Parathyroid adenoma (tissue), 2 donors: ENCODE measurements at regions not wholly inside any gene's neighbourhood (a gene's known extent, or its start where the extent isn't known, plus 50 kb on each side); places are given as distances from the start of the nearest gene placed in this dataset.
"Not testable (repeated sequence)": the region's sequence is repeated elsewhere in the genome, so short reads cannot be mapped to it uniquely, and the experiment has no call there.

ENCODE experiments used
- H2AFZ ChIP-seq: fragments of 300-600 bp; sonication (generic); one replicate; pipeline ENCODE4 v1.7.0; 2017; ENCODE audit warnings: antibody characterized with exemption, mild to moderate bottlenecking
- H3K27ac ChIP-seq: fragments of 300-600 bp; sonication (generic); one replicate; pipeline ENCODE4 v1.7.0; 2017
- H3K27me3 ChIP-seq: fragments of 300-600 bp; sonication (generic); one replicate; pipeline ENCODE4 v1.7.0; 2017; ENCODE audit warnings: low read length; ENCODE audit not compliant: control insufficient read depth, insufficient read depth
- H3K36me3 ChIP-seq: fragments of 300-600 bp; sonication (generic); one replicate; pipeline ENCODE4 v1.7.0; 2017; ENCODE audit warnings: low read length; ENCODE audit not compliant: control insufficient read depth, insufficient read depth
- H3K4me1 ChIP-seq: fragments of 300-600 bp; sonication (generic); one replicate; pipeline ENCODE4 v1.7.0; 2017; ENCODE audit warnings: control low read depth
- H3K4me2 ChIP-seq: fragments of 300-600 bp; sonication (generic); one replicate; pipeline ENCODE4 v1.7.0; 2017; ENCODE audit warnings: low read length
- H3K4me3 ChIP-seq: fragments of 300-600 bp; sonication (generic); one replicate; pipeline ENCODE4 v1.7.0; 2017; ENCODE audit warnings: low read depth, low read length
- H3K79me2 ChIP-seq: fragments of 300-600 bp; sonication (generic); one replicate; pipeline ENCODE4 v1.7.0; 2017; ENCODE audit warnings: control low read depth
- H3K9ac ChIP-seq: fragments of 300-600 bp; sonication (generic); one replicate; pipeline ENCODE4 v1.7.0; 2017; ENCODE audit warnings: mild to moderate bottlenecking
- H3K9me3 ChIP-seq: fragments of 300-600 bp; sonication (generic); one replicate; pipeline ENCODE4 v1.7.0; 2017; ENCODE audit warnings: low read length; ENCODE audit not compliant: control insufficient read depth
- donor health status: primary hyperparathyroidism.

DNA sequence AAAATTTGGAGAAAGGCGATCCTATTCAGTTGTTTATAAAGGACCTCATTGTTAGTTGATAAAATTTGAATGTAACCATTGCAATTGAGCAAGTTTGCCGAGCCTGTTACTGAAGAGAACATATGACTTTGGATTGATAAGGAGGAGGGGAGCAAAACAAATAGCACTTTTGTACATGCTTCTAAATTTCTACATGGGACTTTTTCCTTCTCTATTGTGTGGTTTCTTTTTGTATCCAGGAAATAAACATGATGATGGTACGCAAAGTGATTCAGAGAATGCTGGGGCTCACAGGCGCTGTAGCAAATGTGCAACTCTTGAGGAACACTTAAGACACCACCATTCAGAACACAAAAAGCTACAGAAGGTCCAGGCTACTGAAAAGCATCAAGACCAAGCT lies 140.2 kb upstream of the PRSS12 start:
- not testable (repeated sequence) for H3K4me1 ChIP-seq, H3K4me2 ChIP-seq, H3K79me2 ChIP-seq, H3K4me3 ChIP-seq, H3K9me3 ChIP-seq, H3K36me3 ChIP-seq, H3K9ac ChIP-seq, H2AFZ ChIP-seq, H3K27ac ChIP-seq, H3K27me3 ChIP-seq

DNA sequence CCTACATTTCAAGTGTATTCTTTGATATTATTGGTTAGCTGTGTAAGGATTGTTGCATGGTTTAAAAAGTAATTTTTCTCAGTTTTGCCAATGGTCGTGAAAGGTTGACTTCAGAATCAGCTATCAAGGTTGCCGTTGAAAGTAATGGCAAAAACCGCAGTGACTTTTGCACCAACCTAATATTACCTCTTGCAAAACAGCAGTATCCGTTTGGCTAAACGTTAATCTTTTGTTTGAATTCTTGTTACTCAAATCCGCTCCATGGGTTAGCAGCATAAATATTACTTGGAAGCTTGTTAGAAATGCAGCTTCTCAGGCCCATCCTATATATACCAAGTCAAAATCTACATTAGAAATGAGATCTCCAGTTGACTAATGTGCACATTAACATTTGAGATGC lies 141.6 kb upstream of the PRSS12 start:
- H3K79me2 ChIP-seq, H3K4me3 ChIP-seq, H3K9ac ChIP-seq, H2AFZ ChIP-seq, H3K36me3 ChIP-seq, H3K9me3 ChIP-seq, H3K27ac ChIP-seq, H3K27me3 ChIP-seq, H3K4me2 ChIP-seq, H3K4me1 ChIP-seq: not testable (repeated sequence)

DNA sequence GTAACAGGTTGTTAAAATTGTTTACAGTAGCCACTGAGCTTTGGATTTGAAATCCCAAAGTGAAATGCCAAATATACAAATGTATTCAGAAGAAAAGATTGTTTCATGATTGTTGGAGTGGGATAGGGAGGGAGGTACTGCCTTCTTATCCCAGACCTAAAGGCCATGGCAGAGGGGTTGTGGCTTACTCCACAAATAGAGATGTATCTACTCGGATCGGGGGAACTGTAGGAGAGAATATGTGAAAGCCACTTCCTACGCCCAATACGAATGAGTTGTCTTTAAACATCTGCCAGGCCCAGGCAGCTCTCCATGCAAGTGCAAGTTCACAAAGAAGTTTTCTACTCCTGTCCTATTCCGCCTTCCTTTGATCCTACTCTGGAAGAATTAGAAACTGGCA lies 150.2 kb upstream of the PRSS12 start:
- not testable (repeated sequence) for H3K9me3 ChIP-seq, H3K79me2 ChIP-seq, H3K4me3 ChIP-seq, H3K4me2 ChIP-seq, H3K9ac ChIP-seq, H3K36me3 ChIP-seq, H3K27ac ChIP-seq, H3K27me3 ChIP-seq, H3K4me1 ChIP-seq, H2AFZ ChIP-seq

- not testable (repeated sequence) for H2AFZ ChIP-seq, H3K4me1 ChIP-seq, H3K4me3 ChIP-seq, H3K4me2 ChIP-seq, H3K36me3 ChIP-seq, H3K79me2 ChIP-seq, H3K9me3 ChIP-seq, H3K27me3 ChIP-seq, H3K27ac ChIP-seq, H3K9ac ChIP-seq
Measured at GRCh38 chr4:118504927-118505326, 152.1 kb upstream of the PRSS12 start.

GRCh38 chr4:118505491-118505890 lies 152.7 kb upstream of the PRSS12 start:
- H3K27me3 ChIP-seq, H3K36me3 ChIP-seq, H3K27ac ChIP-seq, H2AFZ ChIP-seq, H3K4me1 ChIP-seq, H3K9ac ChIP-seq, H3K4me2 ChIP-seq, H3K4me3 ChIP-seq, H3K9me3 ChIP-seq, H3K79me2 ChIP-seq: not testable (repeated sequence)

DNA sequence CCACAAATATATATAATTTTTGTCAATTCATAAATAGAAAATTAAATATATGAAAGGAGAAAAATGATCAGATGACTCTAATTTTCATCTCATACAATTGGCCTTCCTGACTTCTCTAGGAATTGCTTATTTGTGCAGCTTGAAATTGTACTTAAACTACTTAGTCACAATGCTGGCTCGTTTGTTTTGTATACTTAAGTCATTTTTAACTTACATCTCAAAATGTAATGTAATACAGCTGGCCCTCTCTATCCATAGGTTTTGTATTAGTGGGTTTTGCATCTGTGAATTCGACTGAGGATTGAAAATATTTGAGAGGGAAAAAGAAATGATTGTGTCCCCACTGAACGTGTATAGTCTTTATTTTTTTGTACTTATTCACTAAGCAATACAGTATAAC lies 160.1 kb upstream of the PRSS12 start:
- not testable (repeated sequence) for H3K4me2 ChIP-seq, H3K27ac ChIP-seq, H3K4me3 ChIP-seq, H3K9me3 ChIP-seq, H3K36me3 ChIP-seq, H3K79me2 ChIP-seq, H2AFZ ChIP-seq, H3K27me3 ChIP-seq, H3K9ac ChIP-seq, H3K4me1 ChIP-seq

DNA sequence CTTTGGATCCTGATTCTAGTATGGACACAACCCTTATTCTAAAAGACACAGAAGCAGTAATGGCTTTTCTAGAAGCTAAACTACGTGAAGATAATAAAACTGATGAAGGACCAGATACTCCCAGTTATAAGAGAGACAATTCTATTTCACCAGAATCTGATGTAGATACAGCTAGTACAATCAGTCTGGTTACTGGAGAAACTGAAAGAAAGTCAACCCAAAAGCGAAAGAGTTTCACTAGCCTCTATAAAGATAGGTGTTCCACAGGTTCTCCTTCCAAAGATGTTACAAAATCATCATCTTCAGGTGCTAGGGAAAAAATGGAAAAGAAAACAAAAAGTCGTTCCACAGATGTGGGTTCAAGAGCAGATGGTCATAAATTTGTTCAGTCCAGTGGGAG lies 161.5 kb upstream of the PRSS12 start:
- H3K27me3 ChIP-seq, H3K4me2 ChIP-seq, H3K36me3 ChIP-seq, H3K4me3 ChIP-seq, H3K27ac ChIP-seq, H2AFZ ChIP-seq, H3K9me3 ChIP-seq, H3K9ac ChIP-seq, H3K79me2 ChIP-seq, H3K4me1 ChIP-seq: not testable (repeated sequence)

GRCh38 chr4:118516107-118516506 lies 163.3 kb upstream of the PRSS12 start:
- H3K4me1 ChIP-seq, H3K9me3 ChIP-seq, H3K4me2 ChIP-seq, H3K27me3 ChIP-seq, H3K4me3 ChIP-seq, H3K36me3 ChIP-seq, H3K27ac ChIP-seq, H2AFZ ChIP-seq, H3K79me2 ChIP-seq, H3K9ac ChIP-seq: not testable (repeated sequence)

DNA sequence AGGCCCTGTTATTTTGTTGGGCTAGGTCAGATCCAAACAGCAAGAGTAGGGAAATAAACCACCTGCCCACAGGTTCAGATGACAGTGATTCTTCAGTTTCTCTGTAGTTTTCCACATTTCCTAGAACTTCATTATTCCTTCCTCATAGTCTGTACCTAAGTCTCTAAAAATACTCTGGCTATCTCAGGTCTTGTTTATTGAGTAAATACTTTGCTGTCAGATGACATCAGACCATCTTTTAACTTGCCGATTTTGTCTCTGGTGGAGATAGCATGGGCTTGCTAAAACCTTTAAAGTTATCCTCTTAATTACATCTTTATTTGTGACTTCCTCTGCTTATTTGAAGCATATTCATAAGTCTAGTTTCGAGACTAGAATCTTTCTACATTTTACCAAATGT lies 155.1 kb upstream of the METTL14 start:
- H3K4me1 ChIP-seq, H3K9ac ChIP-seq, H3K27me3 ChIP-seq, H3K79me2 ChIP-seq, H3K9me3 ChIP-seq, H3K4me2 ChIP-seq, H3K36me3 ChIP-seq, H3K27ac ChIP-seq, H2AFZ ChIP-seq, H3K4me3 ChIP-seq: not testable (repeated sequence)

GRCh38 chr4:118531947-118532346 lies 153.2 kb upstream of the METTL14 start:
- H3K4me1 ChIP-seq, H3K9ac ChIP-seq, H2AFZ ChIP-seq, H3K27me3 ChIP-seq, H3K36me3 ChIP-seq, H3K27ac ChIP-seq, H3K4me3 ChIP-seq, H3K79me2 ChIP-seq, H3K4me2 ChIP-seq, H3K9me3 ChIP-seq: not testable (repeated sequence)

DNA sequence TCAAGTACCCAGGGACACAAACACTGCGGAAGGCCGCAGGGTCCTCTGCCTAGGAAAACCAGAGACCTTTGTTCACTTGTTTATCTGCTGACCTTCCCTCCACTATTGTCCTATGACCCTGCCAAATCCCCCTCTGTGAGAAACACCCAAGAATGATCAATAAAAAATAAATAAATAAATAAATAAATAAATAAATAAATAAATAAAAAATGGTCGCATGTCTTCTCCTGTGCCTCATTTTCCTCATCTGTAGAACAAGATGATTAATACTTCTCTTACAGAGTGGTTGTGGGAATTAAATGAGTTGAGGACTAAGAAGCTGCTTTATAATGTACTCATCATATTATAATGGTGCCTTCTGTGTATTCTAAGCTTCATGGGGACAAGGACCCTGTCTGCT lies 149.4 kb upstream of the METTL14 start:
- not testable (repeated sequence) for H3K4me2 ChIP-seq, H3K9ac ChIP-seq, H3K9me3 ChIP-seq, H3K4me3 ChIP-seq, H3K27ac ChIP-seq, H2AFZ ChIP-seq, H3K4me1 ChIP-seq, H3K79me2 ChIP-seq, H3K27me3 ChIP-seq, H3K36me3 ChIP-seq
